GM18867 (cell line): ENCODE measurements at regions not wholly inside any gene's neighbourhood (a gene's known extent, or its start where the extent isn't known, plus 50 kb on each side); places are given as distances from the start of the nearest gene placed in this dataset.
"Not testable (repeated sequence)": the region's sequence is repeated elsewhere in the genome, so short reads cannot be mapped to it uniquely, and the experiment has no call there.

ENCODE experiments used
- ATAC-seq: cut with Tn5 transposase; IDR thresholded peaks from one replicate; pipeline ENCODE4 v1.9.1; 2021; ENCODE audit warnings: mild to moderate bottlenecking, moderate library complexity; ENCODE audit not compliant: unreplicated experiment

- no peak for ATAC-seq
Measured at GRCh38 chr2:52107124-52107523, 1075.2 kb upstream of the NRXN1 start.

GRCh38 chr2:52097071-52097470 is 1065.1 kb upstream of the NRXN1 start:
- no peak for ATAC-seq

- ATAC-seq: no peak
Measured at GRCh38 chr2:52084759-52085158, 1052.8 kb upstream of the NRXN1 start.

GRCh38 chr2:52083214-52083613 is 1051.3 kb upstream of the NRXN1 start:
- ATAC-seq: no peak

- ATAC-seq: no peak
Measured at GRCh38 chr2:52082646-52083045, 1050.7 kb upstream of the NRXN1 start.

- ATAC-seq: no peak
Measured at GRCh38 chr2:52079602-52080001, 1047.7 kb upstream of the NRXN1 start.

- ATAC-seq: no peak
Measured at GRCh38 chr2:52077159-52077558, 1045.2 kb upstream of the NRXN1 start.

- no peak for ATAC-seq
Measured at GRCh38 chr2:52074130-52074719, 1042.3 kb upstream of the NRXN1 start.

GRCh38 chr2:52072949-52073348 is 1041.0 kb upstream of the NRXN1 start:
- no peak for ATAC-seq

GRCh38 chr2:52070665-52071064 is 1038.7 kb upstream of the NRXN1 start:
- no peak for ATAC-seq

GRCh38 chr2:52064234-52064633 is 1032.3 kb upstream of the NRXN1 start:
- no peak for ATAC-seq

- no peak for ATAC-seq
Measured at GRCh38 chr2:52054824-52055223, 1022.9 kb upstream of the NRXN1 start.

- no peak for ATAC-seq
Measured at GRCh38 chr2:52036853-52037252, 1004.9 kb upstream of the NRXN1 start.

GRCh38 chr2:52036024-52036423 is 1004.1 kb upstream of the NRXN1 start:
- ATAC-seq: no peak

- ATAC-seq: no peak
Measured at GRCh38 chr2:52035391-52035790, 1003.5 kb upstream of the NRXN1 start.

- ATAC-seq: no peak
Measured at GRCh38 chr2:52034706-52035105, 1002.8 kb upstream of the NRXN1 start.

GRCh38 chr2:52022006-52022405 is 990.1 kb upstream of the NRXN1 start:
- no peak for ATAC-seq

- no peak for ATAC-seq
Measured at GRCh38 chr2:52017646-52018235, 985.8 kb upstream of the NRXN1 start.

- not testable (repeated sequence) for ATAC-seq
Measured at GRCh38 chr2:52006821-52007366, 975.0 kb upstream of the NRXN1 start.

- no peak for ATAC-seq
Measured at GRCh38 chr2:52000151-52000855, 968.4 kb upstream of the NRXN1 start.

- no peak for ATAC-seq
Measured at GRCh38 chr2:51998890-51999289, 967.0 kb upstream of the NRXN1 start.

GRCh38 chr2:51997571-51997970 is 965.6 kb upstream of the NRXN1 start:
- ATAC-seq: no peak
